GM12891 (cell line): ENCODE measurements at regions not wholly inside any gene's neighbourhood (a gene's known extent, or its start where the extent isn't known, plus 50 kb on each side); places are given as distances from the start of the nearest gene placed in this dataset.

ENCODE experiments used
- PAX5 ChIP-seq: IDR thresholded peaks from 2 replicates; pipeline ENCODE4 v1.6.1; 2011; ENCODE audit warnings: low read length, moderate library complexity, mild to moderate bottlenecking; ENCODE audit not compliant: insufficient read depth, severe bottlenecking
- POLR2A ChIP-seq: IDR thresholded peaks from 2 replicates; pipeline ENCODE4 v1.6.1; 2011; ENCODE audit warnings: low read depth, low read length, control low read depth
- POLR2AphosphoS5 ChIP-seq: IDR thresholded peaks from 2 replicates; pipeline ENCODE4 v1.6.1; 2011; ENCODE audit warnings: low read depth, low read length, control low read depth
- TAF1 ChIP-seq: IDR thresholded peaks from 2 replicates; pipeline ENCODE4 v1.6.1; 2011; ENCODE audit warnings: low read depth, low read length, control low read depth

- TF ChIP-seq POLR2A: no peak
- TF ChIP-seq TAF1: no peak
- TF ChIP-seq PAX5: no peak
- TF ChIP-seq POLR2AphosphoS5: no peak
Measured at GRCh38 chr10:100628061-100628460, 92.3 kb downstream of the HIF1AN start.
